ENCODE measurements at regions not wholly inside any gene's neighbourhood (a gene's known extent, or its start where the extent isn't known, plus 50 kb on each side); places are given as distances from the start of the nearest gene placed in this dataset.
A peak's percentile ranks its signal among the peaks of the same experiment; 100 is the strongest.

DNA sequence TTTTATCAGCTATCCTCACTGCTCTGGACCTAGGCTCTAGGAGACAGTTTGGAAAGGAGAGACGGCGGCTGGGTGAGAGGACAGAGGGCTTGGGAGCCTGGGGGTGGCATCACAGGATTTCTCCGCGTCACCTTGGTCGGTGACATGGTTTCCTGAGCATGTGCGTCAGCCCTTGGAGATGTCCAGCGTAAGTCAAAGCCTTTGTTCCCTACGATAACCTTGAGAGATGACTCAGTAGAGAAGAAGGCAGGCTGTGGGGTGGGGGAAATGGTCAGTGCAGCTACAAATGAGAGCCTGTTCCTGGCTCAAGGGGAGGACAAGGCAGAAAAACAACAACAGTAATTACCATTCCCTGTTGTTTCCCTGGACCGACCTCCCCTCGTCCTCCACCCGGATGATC, 90.2 kb upstream of the TBX3 start:
- no peak overlapping the region for H3K56ac ChIP-seq (replicated peaks; ENCODE audit: insufficient read length, low read depth, low read length)
- no peak overlapping the region for H2BK5ac ChIP-seq (ENCODE audit: low read depth, low read length)
- H3K27ac ChIP-seq (ENCODE audit: low read depth, low read length): no peak overlapping the region
- 91% methylated on average over 11 of the region's 11 CpGs; no CpG with 5 or more reads in 1 of the 2 experiments for WGBS, 2 experiments (ENCODE audit: extremely low coverage in 1 of 2, insufficient coverage in 1 of 2, insufficient read length in 1 of 2, insufficient replicate concordance in 2 of 2, low coverage in 1 of 2, low lambda C conversion rate in 2 of 2, missing lambda C conversion rate in 1 of 2)
- no peaks in the 10 kb centered on the region for H3K9me3 ChIP-seq (ENCODE audit: insufficient read depth in 2 of 2, low read depth in 1 of 2, low read length in 1 of 2)
- FAIRE-seq (no peak), DNase-seq (ENCODE audit: low read depth in 1 of 2, low spot score in 2 of 2) (no peak)
- no peak overlapping the region for H4K8ac ChIP-seq (ENCODE audit: extremely low read depth, insufficient read depth, low read length)
- H3K14ac ChIP-seq (ENCODE audit: insufficient read length): no peak overlapping the region
- CTCF ChIA-PET (ENCODE audit: partially characterized antibody): no interaction called here
- no peaks in the 10 kb centered on the region for H3K36me3 ChIP-seq (ENCODE audit: control insufficient read depth in 2 of 4, insufficient read depth in 4 of 4, low read length in 3 of 4)
- H2AK5ac ChIP-seq (ENCODE audit: low read depth, low read length): no peak overlapping the region
- H3K23ac ChIP-seq (ENCODE audit: insufficient read length): no peak overlapping the region
- no peaks in the 10 kb centered on the region for H3K27me3 ChIP-seq (replicated peaks in 1 of 4; ENCODE audit: control insufficient read depth in 3 of 4, extremely low read depth in 1 of 4, insufficient read depth in 3 of 4, low read length in 3 of 4)
- H2AFZ ChIP-seq (ENCODE audit: low read length): peak overlapping the region; percentile 35; the same call in 1 of the 2 replicates
- no peaks in the 10 kb centered on the region for H3K23me2 ChIP-seq (ENCODE audit: low read depth, low read length)
- H3K4me1 ChIP-seq (replicated peaks in 1 of 4; ENCODE audit: control insufficient read depth in 3 of 4, insufficient read depth in 4 of 4, low read length in 3 of 4): no peaks in the 10 kb centered on the region
- H3K9ac ChIP-seq (replicated peaks in 1 of 4; ENCODE audit: extremely low read depth in 1 of 4, low read depth in 3 of 4, low read length in 3 of 4): no peak overlapping the region
- H2BK15ac ChIP-seq (ENCODE audit: low read length): no peak overlapping the region
- H2BK20ac ChIP-seq (ENCODE audit: low read length): no peak overlapping the region
- H3K79me1 ChIP-seq (ENCODE audit: low read depth, low read length): no peaks in the 10 kb centered on the region
- H2BK12ac ChIP-seq (ENCODE audit: low read depth, low read length): no peak overlapping the region
- POLR2A ChIA-PET (ENCODE audit: partially characterized antibody): no interaction called here
- no peak overlapping the region for H3K4ac ChIP-seq (replicated peaks; ENCODE audit: insufficient read length, low read depth, low read length)
- no peak overlapping the region for H3K4me2 ChIP-seq (ENCODE audit: insufficient read depth in 1 of 2, low read depth in 2 of 2, low read length in 2 of 2)
- no peak overlapping the region for H2BK120ac ChIP-seq (replicated peaks; ENCODE audit: low read depth, low read length)
- H4K91ac ChIP-seq (replicated peaks; ENCODE audit: insufficient read length, low read length): no peak overlapping the region
- H3K4me3 ChIP-seq (ENCODE audit: extremely low read depth in 1 of 4, insufficient read depth in 2 of 4, low read depth in 3 of 4, low read length in 4 of 4): no peak overlapping the region
- no peak overlapping the region for H3K18ac ChIP-seq (ENCODE audit: extremely low read depth, low read length)
- no peak overlapping the region for H4K5ac ChIP-seq (ENCODE audit: insufficient read length, low read depth, low read length)
- no peaks in the 10 kb centered on the region for H3K79me2 ChIP-seq (ENCODE audit: control insufficient read depth in 1 of 2, insufficient read depth in 2 of 2, low read length in 2 of 2)
- H4K20me1 ChIP-seq (replicated peaks in 1 of 2; ENCODE audit: control insufficient read depth in 1 of 2, insufficient read depth in 2 of 2, low read length in 2 of 2): no peaks in the 10 kb centered on the region
- no peak for TF ChIP-seq EP300 (IDR thresholded peaks at IDR 0.05; ENCODE audit: borderline replicate concordance in 1 of 2, low read depth in 2 of 2, low read length in 2 of 2)
- no peak for TF ChIP-seq KDM4A (IDR thresholded peaks at IDR 0.05; ENCODE audit: low read depth, low read length, severe bottlenecking)
- no peak for TF ChIP-seq GTF2F1 (IDR thresholded peaks at IDR 0.05; ENCODE audit: borderline replicate concordance, low read depth, low read length)
- no peak for TF ChIP-seq ATF2 (IDR thresholded peaks at IDR 0.05; ENCODE audit: low read length)
- no peak for TF ChIP-seq BRCA1 (IDR thresholded peaks at IDR 0.05; ENCODE audit: low read depth, low read length)
- TF ChIP-seq NRF1 (IDR thresholded peaks at IDR 0.05; ENCODE audit: low read depth, low read length): no peak
- TF ChIP-seq POU5F1 (IDR thresholded peaks at IDR 0.05; ENCODE audit: low read depth, low read length): no peak
- TF ChIP-seq SIN3A (conservative IDR thresholded peaks at IDR 0.05 in 1 of 2, IDR thresholded peaks at IDR 0.05 in 1 of 2; ENCODE audit: low read depth in 1 of 2, low read length in 2 of 2): no peak
- no peak for TF ChIP-seq CHD1 (IDR thresholded peaks at IDR 0.05; ENCODE audit: low read depth, low read length)
- TF ChIP-seq HDAC2 (IDR thresholded peaks at IDR 0.05; ENCODE audit: borderline replicate concordance in 1 of 2, low read depth in 2 of 2, low read length in 2 of 2): no peak
- no peak for TF ChIP-seq CREB1 (IDR thresholded peaks at IDR 0.05)
- TF ChIP-seq CHD2 (IDR thresholded peaks at IDR 0.05; ENCODE audit: low read length): no peak
- no peak for TF ChIP-seq TAF7 (optimal IDR thresholded peaks at IDR 0.05; ENCODE audit: borderline replicate concordance, low read depth, low read length)
- no peak for TF ChIP-seq POLR2AphosphoS5 (IDR thresholded peaks at IDR 0.05; ENCODE audit: low read depth, low read length)

Data from H1 (cell line).